Smooth muscle cell (in vitro differentiated cells): ENCODE measurements at regions not wholly inside any gene's neighbourhood (a gene's known extent, or its start where the extent isn't known, plus 50 kb on each side); places are given as distances from the start of the nearest gene placed in this dataset.
A peak's percentile ranks its signal among the peaks of the same experiment; 100 is the strongest.

Experiments
- DNase-seq: peaks from one replicate; lab custom pipeline; 2025; ENCODE audit not compliant: unreplicated experiment; lab: John Stamatoyannopoulos, UW
- H2AFZ ChIP-seq: fragments of 200-600 bp; sonication (generic); 2 replicates; pipeline ENCODE4 v1.6.0; 2016; ENCODE audit warnings: antibody characterized with exemption, low read depth, mild to moderate bottlenecking
- H3F3A ChIP-seq: fragments of 200-600 bp; sonication (generic); 2 replicates; pipeline ENCODE4 v1.6.0; 2017; ENCODE audit warnings: antibody characterized with exemption, low read depth
- H3K27ac ChIP-seq: fragments of 200-600 bp; sonication (generic); 2 replicates; pipeline ENCODE4 v1.5.1; 2016; ENCODE audit warnings: low read depth, mild to moderate bottlenecking
- H3K27me3 ChIP-seq: fragments of 200-600 bp; sonication (generic); 2 replicates; pipeline ENCODE4 v1.6.1; 2016; ENCODE audit warnings: low read depth, mild to moderate bottlenecking
- H3K36me3 ChIP-seq: fragments of 200-600 bp; sonication (generic); 2 replicates; pipeline ENCODE4 v1.5.1; 2016; ENCODE audit warnings: low read depth
- H3K4me1 ChIP-seq: fragments of 200-600 bp; sonication (generic); 2 replicates; pipeline ENCODE4 v1.5.1; 2016; ENCODE audit warnings: low read depth
- H3K4me2 ChIP-seq: fragments of 200-600 bp; sonication (generic); 2 replicates; pipeline ENCODE4 v1.6.0; 2016; ENCODE audit warnings: mild to moderate bottlenecking
- H3K4me3 ChIP-seq: fragments of 200-600 bp; sonication (generic); 2 replicates; pipeline ENCODE4 v1.5.1; 2016; ENCODE audit warnings: mild to moderate bottlenecking
- H3K79me2 ChIP-seq: fragments of 200-600 bp; sonication (generic); 2 replicates; pipeline ENCODE4 v1.6.0; 2016; ENCODE audit warnings: low read depth, mild to moderate bottlenecking
- H3K9ac ChIP-seq: fragments of 200-600 bp; sonication (generic); 2 replicates; pipeline ENCODE4 v1.6.0; 2016; ENCODE audit warnings: low read depth
- H3K9me3 ChIP-seq: fragments of 200-600 bp; sonication (generic); replicated peaks from 2 replicates; pipeline ENCODE4 v1.5.1; 2016; ENCODE audit warnings: low read depth
- H4K20me1 ChIP-seq: fragments of 200-600 bp; sonication (generic); 2 replicates; pipeline ENCODE4 v1.6.0; 2016; ENCODE audit warnings: low read depth
- WGBS: methylation state at CpG from one replicate; pipeline ENCODE4 v1.1.7; 2016; ENCODE audit warnings: low lambda C conversion rate; 5-methylcytosine and 5-hydroxymethylcytosine counted together
- TF ChIP-seq, protein P1 (sequence below): fragments of 200-600 bp; sonication (generic); IDR thresholded peaks from 2 replicates; pipeline ENCODE4 v1.5.1; 2017; ENCODE audit warnings: borderline replicate concordance, mild to moderate bottlenecking, antibody characterized with exemption; ENCODE audit not compliant: insufficient read depth, poor library complexity, severe bottlenecking

DNA sequence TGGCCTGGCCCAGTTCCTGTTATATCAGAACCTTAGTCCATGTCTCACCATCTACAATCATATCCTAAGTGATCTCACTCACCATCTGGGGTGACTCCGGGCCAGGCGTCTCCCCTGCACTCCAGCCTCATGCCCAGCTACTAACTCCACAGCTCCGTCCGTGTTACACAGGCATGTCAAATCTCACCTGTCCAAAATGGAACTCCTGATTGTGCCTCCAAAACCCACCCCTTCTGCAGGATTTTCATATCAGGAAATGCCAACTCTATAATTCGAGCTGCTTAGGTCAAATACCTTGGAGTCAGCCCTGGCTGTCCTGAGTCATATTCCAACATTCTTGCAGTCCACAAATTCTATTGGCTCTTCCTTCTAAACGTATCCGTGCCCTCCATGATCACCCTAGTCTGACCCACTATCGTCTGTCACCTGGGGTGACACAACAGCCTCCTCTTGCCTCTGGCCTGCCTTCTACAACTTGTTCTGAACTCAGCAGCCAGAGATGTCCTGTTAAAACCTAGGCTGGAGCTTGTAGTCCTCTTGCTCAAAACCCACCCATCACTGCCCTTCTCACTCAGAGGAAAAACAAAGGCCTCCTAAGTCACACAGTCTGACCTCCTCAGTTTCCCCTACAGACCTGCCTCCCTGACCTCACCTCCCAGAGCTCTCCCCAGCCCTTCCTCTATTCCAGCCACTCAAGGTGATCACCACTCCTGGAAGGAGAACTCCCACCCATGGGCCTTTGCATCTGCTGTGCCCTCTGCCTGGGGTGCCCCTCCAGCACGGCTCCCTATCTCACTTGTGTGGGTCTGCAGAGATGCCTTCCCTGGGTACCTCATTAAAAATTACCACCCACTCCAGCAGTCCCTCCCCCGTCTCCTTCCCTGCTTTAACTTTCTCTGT lies 85.3 kb upstream of the SIRPA start:
- WGBS, result 52% methylated on average over 10 of the region's 10 CpGs
- no peak overlapping the region for H2AFZ ChIP-seq
- peak overlapping the region; percentile 14 for H3K4me2 ChIP-seq

DNA sequence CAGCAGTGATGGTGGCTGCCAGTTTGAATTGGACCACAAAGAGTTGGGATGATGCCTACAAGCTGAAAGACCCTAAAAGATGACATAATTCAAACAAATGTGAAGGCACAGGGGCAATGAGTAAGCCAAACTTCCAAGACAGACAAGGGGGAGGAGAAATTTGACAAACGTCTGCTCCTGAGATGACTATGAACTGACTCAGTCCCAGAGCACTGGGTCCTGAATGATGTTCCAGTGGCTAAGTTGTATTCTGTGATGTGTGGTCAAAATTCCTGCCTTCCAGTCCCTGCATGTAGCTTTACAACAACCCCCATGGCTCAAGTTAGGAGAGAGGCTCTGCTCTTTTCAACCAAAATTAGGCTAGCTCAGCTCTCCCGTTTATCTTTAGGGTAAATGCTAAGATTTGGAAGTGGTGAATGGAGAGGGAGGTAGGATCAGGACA lies 86.1 kb upstream of the SIRPA start:
- Histone ChIP-seq H3K27me3 (no peaks in the 10 kb centered on the region), H2AFZ (no peak overlapping the region), H3K9me3 (no peaks in the 10 kb centered on the region), H3K79me2 (no peaks in the 10 kb centered on the region), H3K36me3 (no peaks in the 10 kb centered on the region), H3K4me2 (peak overlapping the region; percentile 14), H4K20me1 (no peaks in the 10 kb centered on the region), H3K27ac (peak overlapping the region; percentile 93), H3K9ac (peak overlapping the region; percentile 65), H3K4me3 (no peak overlapping the region), H3K4me1 (peaks cover 28% of the 10 kb centered on the region), H3F3A (peaks cover 9% of the 10 kb centered on the region)
- TF ChIP-seq, protein P1, sequence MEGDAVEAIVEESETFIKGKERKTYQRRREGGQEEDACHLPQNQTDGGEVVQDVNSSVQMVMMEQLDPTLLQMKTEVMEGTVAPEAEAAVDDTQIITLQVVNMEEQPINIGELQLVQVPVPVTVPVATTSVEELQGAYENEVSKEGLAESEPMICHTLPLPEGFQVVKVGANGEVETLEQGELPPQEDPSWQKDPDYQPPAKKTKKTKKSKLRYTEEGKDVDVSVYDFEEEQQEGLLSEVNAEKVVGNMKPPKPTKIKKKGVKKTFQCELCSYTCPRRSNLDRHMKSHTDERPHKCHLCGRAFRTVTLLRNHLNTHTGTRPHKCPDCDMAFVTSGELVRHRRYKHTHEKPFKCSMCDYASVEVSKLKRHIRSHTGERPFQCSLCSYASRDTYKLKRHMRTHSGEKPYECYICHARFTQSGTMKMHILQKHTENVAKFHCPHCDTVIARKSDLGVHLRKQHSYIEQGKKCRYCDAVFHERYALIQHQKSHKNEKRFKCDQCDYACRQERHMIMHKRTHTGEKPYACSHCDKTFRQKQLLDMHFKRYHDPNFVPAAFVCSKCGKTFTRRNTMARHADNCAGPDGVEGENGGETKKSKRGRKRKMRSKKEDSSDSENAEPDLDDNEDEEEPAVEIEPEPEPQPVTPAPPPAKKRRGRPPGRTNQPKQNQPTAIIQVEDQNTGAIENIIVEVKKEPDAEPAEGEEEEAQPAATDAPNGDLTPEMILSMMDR, result no peak
- no peak for DNase-seq
- WGBS, result 9% methylated on average over 2 of the region's 2 CpGs

More for the DNA sequence above, 85.3 kb upstream of the SIRPA start:
- Histone ChIP-seq H3K36me3 (no peaks in the 10 kb centered on the region), H3K9me3 (no peaks in the 10 kb centered on the region), H3K4me1 (peaks cover 28% of the 10 kb centered on the region), H3K9ac (peak overlapping the region; percentile 65), H3K27ac (peak overlapping the region; percentile 93), H4K20me1 (no peaks in the 10 kb centered on the region), H3K4me3 (no peak overlapping the region), H3K79me2 (no peaks in the 10 kb centered on the region), H3F3A (peaks cover 9% of the 10 kb centered on the region), H3K27me3 (no peaks in the 10 kb centered on the region)
- TF ChIP-seq, protein P1, result no peak
- DNase-seq, result no peak

DNA sequence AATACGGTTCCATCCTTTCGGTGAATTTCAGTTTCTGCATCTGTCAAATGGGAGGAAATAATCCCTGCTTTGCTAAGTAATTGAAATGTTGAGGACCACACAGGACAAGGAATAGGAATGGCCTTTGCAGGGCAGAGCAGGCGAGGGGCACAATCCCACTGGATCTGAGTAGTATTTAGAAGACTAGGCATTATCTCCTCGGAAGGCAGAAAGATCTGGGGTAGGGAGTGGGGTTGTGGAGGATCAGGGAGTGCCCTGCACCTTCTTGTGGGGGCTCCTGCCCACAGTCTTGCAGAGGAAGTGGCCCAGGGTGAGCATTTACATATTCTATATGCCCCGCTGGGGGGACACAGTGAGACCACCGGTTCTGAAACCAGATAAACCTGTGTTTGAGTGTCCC lies 87.1 kb upstream of the SIRPA start:
- Histone ChIP-seq H3F3A (peaks cover 9% of the 10 kb centered on the region), H4K20me1 (no peaks in the 10 kb centered on the region), H3K9ac (no peak overlapping the region), H2AFZ (no peak overlapping the region), H3K27me3 (no peaks in the 10 kb centered on the region), H3K4me2 (no peak overlapping the region), H3K9me3 (no peaks in the 10 kb centered on the region), H3K27ac (no peak overlapping the region), H3K4me3 (no peak overlapping the region), H3K4me1 (peaks cover 28% of the 10 kb centered on the region), H3K79me2 (no peaks in the 10 kb centered on the region), H3K36me3 (no peaks in the 10 kb centered on the region)
- WGBS, result 72% methylated on average over 6 of the region's 6 CpGs
- TF ChIP-seq, protein P1, result no peak
- no peak for DNase-seq
